GM21786 (cell line): ENCODE measurements at regions not wholly inside any gene's neighbourhood (a gene's known extent, or its start where the extent isn't known, plus 50 kb on each side); places are given as distances from the start of the nearest gene placed in this dataset.
"Not testable (repeated sequence)": the region's sequence is repeated elsewhere in the genome, so short reads cannot be mapped to it uniquely, and the experiment has no call there.

Experiments used
- ATAC-seq: cut with Tn5 transposase; IDR thresholded peaks from one replicate; pipeline ENCODE4 v1.9.1; 2021; ENCODE audit not compliant: unreplicated experiment

GRCh38 chr3:29176501-29176900 lies 104.4 kb upstream of the RBMS3 start:
- ATAC-seq, result no peak

- ATAC-seq, result no peak
Measured at GRCh38 chr3:29178809-29179793, 101.8 kb upstream of the RBMS3 start.

GRCh38 chr3:29181149-29181780 lies 99.6 kb upstream of the RBMS3 start:
- no peak for ATAC-seq

GRCh38 chr3:29181872-29182271 lies 99.0 kb upstream of the RBMS3 start:
- no peak for ATAC-seq

GRCh38 chr3:29182828-29183227 lies 98.0 kb upstream of the RBMS3 start:
- not testable (repeated sequence) for ATAC-seq

- no peak for ATAC-seq
Measured at GRCh38 chr3:29183346-29184087, 97.4 kb upstream of the RBMS3 start.

GRCh38 chr3:29185706-29186105 lies 95.2 kb upstream of the RBMS3 start:
- no peak for ATAC-seq

- no peak for ATAC-seq
Measured at GRCh38 chr3:29186131-29186599, 94.7 kb upstream of the RBMS3 start.

GRCh38 chr3:29186982-29187725 lies 93.7 kb upstream of the RBMS3 start:
- no peak for ATAC-seq

GRCh38 chr3:29189328-29189727 lies 91.5 kb upstream of the RBMS3 start:
- no peak for ATAC-seq

- ATAC-seq, result no peak
Measured at GRCh38 chr3:29194139-29194538, 86.7 kb upstream of the RBMS3 start.

GRCh38 chr3:29195056-29195455 lies 85.8 kb upstream of the RBMS3 start:
- no peak for ATAC-seq

- ATAC-seq, result no peak
Measured at GRCh38 chr3:29201604-29202003, 79.3 kb upstream of the RBMS3 start.

- no peak for ATAC-seq
Measured at GRCh38 chr3:29202378-29202777, 78.5 kb upstream of the RBMS3 start.

- no peak for ATAC-seq
Measured at GRCh38 chr3:29203851-29204250, 77.0 kb upstream of the RBMS3 start.

- ATAC-seq, result no peak
Measured at GRCh38 chr3:29207427-29207826, 73.4 kb upstream of the RBMS3 start.

- ATAC-seq, result no peak
Measured at GRCh38 chr3:29212789-29213433, 68.0 kb upstream of the RBMS3 start.

- ATAC-seq, result no peak
Measured at GRCh38 chr3:29214009-29214658, 66.7 kb upstream of the RBMS3 start.

GRCh38 chr3:29215948-29216347 lies 64.9 kb upstream of the RBMS3 start:
- ATAC-seq, result no peak

GRCh38 chr3:29226706-29227105 lies 54.2 kb upstream of the RBMS3 start:
- no peak for ATAC-seq
